ENCODE measurements at regions not wholly inside any gene's neighbourhood (a gene's known extent, or its start where the extent isn't known, plus 50 kb on each side); places are given as distances from the start of the nearest gene placed in this dataset.

DNA sequence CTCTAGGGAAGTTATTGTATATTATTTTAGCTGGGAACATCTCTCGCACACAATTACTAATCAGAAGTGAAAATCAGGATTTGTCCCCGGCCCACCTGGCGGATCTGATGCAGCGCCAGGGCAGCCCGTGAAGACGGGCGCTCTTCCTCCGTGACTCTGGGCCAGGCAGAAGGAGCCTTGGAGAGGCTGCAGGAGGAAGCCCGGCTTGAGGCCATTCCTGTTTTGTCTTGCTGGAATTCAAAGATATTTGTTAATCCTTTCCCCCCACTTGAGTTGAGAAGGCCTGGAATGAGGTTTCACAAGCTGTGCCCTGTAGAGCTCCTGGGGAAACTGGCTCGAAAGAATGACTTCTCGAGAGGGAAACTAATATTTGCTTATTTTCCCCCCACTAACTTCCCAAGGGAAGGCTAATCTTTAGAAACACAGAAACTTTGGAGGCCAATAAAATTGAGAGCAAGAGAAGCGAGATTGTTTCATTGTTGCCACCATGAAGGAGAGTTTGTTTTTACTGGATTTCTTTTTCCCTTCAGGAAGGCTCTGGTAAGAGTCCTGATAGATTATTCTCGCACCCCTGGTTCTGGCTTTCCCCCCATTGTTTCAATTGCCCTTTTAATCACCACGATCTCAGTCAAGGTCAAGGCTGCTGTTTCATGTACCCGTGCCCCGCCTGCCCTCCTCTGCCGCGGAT lies 92.8 kb upstream of the SEPTIN5 start:
- Mint-ChIP-seq H3K27ac (peak overlapping the region; percentile 95), H3K36me3 (no peaks in the 10 kb centered on the region), H3K4me1 (peaks cover 50% of the 10 kb centered on the region), H3K9me3 (no peaks in the 10 kb centered on the region), H3K27me3 (ENCODE audit: insufficient read depth, low read depth) (peaks cover 20% of the 10 kb centered on the region), H3K4me3 (peak overlapping the region; percentile 75)
- Histone ChIP-seq H3K9ac (no peak overlapping the region), H3K27me3 (no peaks in the 10 kb centered on the region), H2AFZ (replicated peaks) (peak overlapping the region; percentile 31), H3F3A (ENCODE audit: low read depth) (peaks cover 23% of the 10 kb centered on the region), H3K4me2 (peak overlapping the region; percentile 58), H3K36me3 (no peaks in the 10 kb centered on the region), H4K20me1 (ENCODE audit: low read depth) (no peaks in the 10 kb centered on the region), H3K4me3 (peak overlapping the region; percentile 6), H3K27ac (no peak overlapping the region), H3K79me2 (ENCODE audit: low read depth) (no peaks in the 10 kb centered on the region), H3K9me3 (ENCODE audit: low read depth) (no peaks in the 10 kb centered on the region), H3K4me1 (peaks cover 32% of the 10 kb centered on the region)
- peak; percentile 76 for DNase-seq (ENCODE audit: low spot score)
- TF ChIP-seq EZH2phosphoT487 (IDR thresholded peaks at IDR 0.05) (no peak), EZH2 (IDR thresholded peaks at IDR 0.05) (no peak)
- TF ChIP-seq, protein P1, sequence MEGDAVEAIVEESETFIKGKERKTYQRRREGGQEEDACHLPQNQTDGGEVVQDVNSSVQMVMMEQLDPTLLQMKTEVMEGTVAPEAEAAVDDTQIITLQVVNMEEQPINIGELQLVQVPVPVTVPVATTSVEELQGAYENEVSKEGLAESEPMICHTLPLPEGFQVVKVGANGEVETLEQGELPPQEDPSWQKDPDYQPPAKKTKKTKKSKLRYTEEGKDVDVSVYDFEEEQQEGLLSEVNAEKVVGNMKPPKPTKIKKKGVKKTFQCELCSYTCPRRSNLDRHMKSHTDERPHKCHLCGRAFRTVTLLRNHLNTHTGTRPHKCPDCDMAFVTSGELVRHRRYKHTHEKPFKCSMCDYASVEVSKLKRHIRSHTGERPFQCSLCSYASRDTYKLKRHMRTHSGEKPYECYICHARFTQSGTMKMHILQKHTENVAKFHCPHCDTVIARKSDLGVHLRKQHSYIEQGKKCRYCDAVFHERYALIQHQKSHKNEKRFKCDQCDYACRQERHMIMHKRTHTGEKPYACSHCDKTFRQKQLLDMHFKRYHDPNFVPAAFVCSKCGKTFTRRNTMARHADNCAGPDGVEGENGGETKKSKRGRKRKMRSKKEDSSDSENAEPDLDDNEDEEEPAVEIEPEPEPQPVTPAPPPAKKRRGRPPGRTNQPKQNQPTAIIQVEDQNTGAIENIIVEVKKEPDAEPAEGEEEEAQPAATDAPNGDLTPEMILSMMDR (IDR thresholded peaks at IDR 0.05): no peak

DNA sequence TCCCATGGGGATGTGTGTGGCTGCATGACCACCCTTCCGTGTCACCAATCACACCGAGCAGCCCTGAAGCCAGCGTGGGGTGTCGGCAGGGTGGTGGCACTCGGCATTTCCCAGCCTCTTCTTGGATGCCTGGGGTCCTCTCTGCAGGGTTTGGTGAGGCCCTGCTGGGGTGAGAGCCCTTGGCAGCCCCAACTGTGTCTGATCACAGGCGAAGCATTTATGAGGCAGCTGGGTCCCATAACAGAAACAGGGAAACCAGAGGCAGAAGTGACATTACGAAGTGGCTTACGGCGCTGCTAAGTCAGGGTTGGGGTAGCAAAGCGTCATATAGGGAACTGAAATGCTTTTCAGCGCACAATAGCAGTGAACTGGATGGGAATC lies 92.3 kb upstream of the SEPTIN5 start:
- H3K9ac ChIP-seq: no peak overlapping the region
- no peaks in the 10 kb centered on the region for H3K9me3 ChIP-seq (ENCODE audit: low read depth)
- no peaks in the 10 kb centered on the region for H3K36me3 ChIP-seq
- Mint-ChIP-seq H3K27ac (peak overlapping the region; percentile 95), H3K36me3 (no peaks in the 10 kb centered on the region), H3K4me1 (peaks cover 46% of the 10 kb centered on the region), H3K9me3 (no peaks in the 10 kb centered on the region), H3K27me3 (ENCODE audit: insufficient read depth, low read depth) (peaks cover 20% of the 10 kb centered on the region), H3K4me3 (peak overlapping the region; percentile 75)
- no peaks in the 10 kb centered on the region for H4K20me1 ChIP-seq (ENCODE audit: low read depth)
- peaks cover 29% of the 10 kb centered on the region for H3K4me1 ChIP-seq
- peaks cover 23% of the 10 kb centered on the region for H3F3A ChIP-seq (ENCODE audit: low read depth)
- H3K79me2 ChIP-seq (ENCODE audit: low read depth): no peaks in the 10 kb centered on the region
- no peaks in the 10 kb centered on the region for H3K27me3 ChIP-seq
- no peak overlapping the region for H3K27ac ChIP-seq
- no peak overlapping the region for H3K4me3 ChIP-seq
- DNase-seq (ENCODE audit: low spot score): no peak
- H3K4me2 ChIP-seq: peak overlapping the region; percentile 58
- TF ChIP-seq EZH2 (IDR thresholded peaks at IDR 0.05): no peak
- TF ChIP-seq, protein P1 (IDR thresholded peaks at IDR 0.05): no peak
- TF ChIP-seq EZH2phosphoT487 (IDR thresholded peaks at IDR 0.05): no peak
- no peak overlapping the region for H2AFZ ChIP-seq (replicated peaks)

DNA sequence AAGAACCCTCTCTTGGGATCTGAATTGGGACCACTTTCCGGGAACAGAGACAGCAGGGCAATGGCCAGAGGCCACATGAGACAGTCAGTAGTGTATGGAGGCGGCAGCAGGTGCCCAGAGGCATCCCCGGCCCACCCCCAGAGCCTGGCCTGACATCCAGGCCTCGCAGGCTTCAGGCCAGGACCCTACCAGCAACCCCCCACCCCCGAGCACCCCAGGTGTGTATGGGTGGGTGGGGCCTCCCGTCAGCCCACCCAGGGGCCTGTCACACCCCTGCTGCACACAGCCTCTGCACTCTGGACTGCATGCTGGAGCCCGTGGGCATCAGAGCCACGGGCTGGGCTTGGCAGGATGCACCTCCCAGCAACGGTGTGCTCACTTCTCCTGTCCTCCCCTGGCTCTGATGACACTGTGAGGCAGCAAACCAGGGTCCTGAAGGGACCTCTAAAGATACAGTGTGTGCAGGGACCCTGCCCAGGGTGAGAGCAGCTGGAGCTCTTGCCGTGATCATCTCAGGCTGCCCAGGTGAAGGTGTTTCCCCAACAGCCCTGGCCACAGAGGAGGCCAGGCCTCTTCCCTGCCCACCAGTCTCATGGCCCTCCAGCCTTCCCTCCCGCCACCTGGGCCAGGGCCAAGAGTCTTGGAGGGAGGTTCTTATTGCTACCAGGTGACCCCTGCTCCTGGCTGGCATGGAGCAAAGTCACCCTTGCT lies 88.8 kb upstream of the SEPTIN5 start:
- Histone ChIP-seq H4K20me1 (ENCODE audit: low read depth) (no peaks in the 10 kb centered on the region), H3F3A (ENCODE audit: low read depth) (peaks cover 18% of the 10 kb centered on the region), H3K4me2 (no peak overlapping the region), H3K36me3 (no peaks in the 10 kb centered on the region), H3K27me3 (no peaks in the 10 kb centered on the region), H3K4me1 (peaks cover 25% of the 10 kb centered on the region), H2AFZ (replicated peaks) (no peak overlapping the region), H3K4me3 (no peak overlapping the region), H3K79me2 (ENCODE audit: low read depth) (no peaks in the 10 kb centered on the region), H3K9me3 (ENCODE audit: low read depth) (no peaks in the 10 kb centered on the region), H3K27ac (no peak overlapping the region), H3K9ac (no peak overlapping the region)
- TF ChIP-seq, protein P1 (IDR thresholded peaks at IDR 0.05): no peak
- TF ChIP-seq EZH2phosphoT487 (IDR thresholded peaks at IDR 0.05) (no peak), EZH2 (IDR thresholded peaks at IDR 0.05) (no peak)
- Mint-ChIP-seq H3K9me3 (no peaks in the 10 kb centered on the region), H3K27ac (no peak overlapping the region), H3K4me3 (no peak overlapping the region), H3K4me1 (peaks cover 38% of the 10 kb centered on the region), H3K27me3 (ENCODE audit: insufficient read depth, low read depth) (peaks cover 15% of the 10 kb centered on the region), H3K36me3 (no peaks in the 10 kb centered on the region)
- no peak for DNase-seq (ENCODE audit: low spot score)
